HCT116 (cell line): ENCODE measurements at regions not wholly inside any gene's neighbourhood (a gene's known extent, or its start where the extent isn't known, plus 50 kb on each side); places are given as distances from the start of the nearest gene placed in this dataset.

Experiments used
- ATAC-seq: fragments of 200-7000 bp; cut with Tn5 transposase; 2 replicates; pipeline ENCODE4 v1.9.1; 2020; ENCODE audit warnings: mild to moderate bottlenecking, moderate library complexity
- BruUV-seq: library from RNA; stranded (reverse); fragments of 400-500 nt; replicated peaks from 2 replicates; lab custom pipeline; 2021; lab: Mats Ljungman, UMichigan
- CTCF ChIA-PET: fragments of 300-600 bp; sonication (Branson Sonifier 250); formaldehyde crosslinking; loops from one replicate; lab custom pipeline; 2021; ENCODE audit warnings: antibody characterized with exemption; lab: Charles Lee
- POLR2A ChIA-PET: fragments of 300-600, 350-600 bp; sonication (Branson Sonifier 250); formaldehyde crosslinking; loops from one replicate; lab custom pipeline; 2021; ENCODE audit warnings: antibody characterized with exemption; lab: Charles Lee
- RAD21 ChIA-PET, 2 experiments: fragments of 300-600 bp; sonication (Branson Sonifier 250); formaldehyde crosslinking; loops; one replicate each; lab custom pipeline; 2023; ENCODE audit warnings: low total read pairs in 2 of 2; ENCODE audit not compliant: uncharacterized antibody in 2 of 2, unreplicated experiment in 2 of 2, low non-redundant PET in 1 of 2; lab: Charles Lee
- DNase-seq: peaks from one replicate; pipeline ENCODE4 v3.0.0-alpha.2; 2010; ENCODE audit warnings: low read depth, low spot score
- H2AFZ ChIP-seq: fragments of 200-600 bp; shearing (Covaris generic), sonication (generic); 2 replicates; pipeline ENCODE4 v1.6.1; 2017; ENCODE audit warnings: low read depth, mixed run types, mixed read lengths, antibody characterized with exemption, low read length; ENCODE audit not compliant: poor library complexity, severe bottlenecking
- H3K27ac ChIP-seq: 2 replicates; pipeline ENCODE4 v1.5.1; 2012; ENCODE audit warnings: low read depth, low read length
- H3K27me3 ChIP-seq: fragments of 200-600 bp; sonication (generic); 2 replicates; pipeline ENCODE4 v1.6.1; 2016; ENCODE audit warnings: mixed run types, low read length, mixed read lengths; ENCODE audit not compliant: insufficient read depth
- H3K36me3 ChIP-seq, 2 experiments: fragments of 200-500 bp in 1 of 2; fragments of 200-600 bp in 1 of 2; sonication (Bioruptor generic) in 1 of 2; sonication (generic) in 1 of 2; 2 replicates each; pipeline versions ENCODE4 v1.5.1 to v1.6.1; 2014 to 2016; ENCODE audit warnings: low read length in 2 of 2, inconsistent platforms in 1 of 2, mixed read lengths in 1 of 2, mixed run types in 1 of 2; ENCODE audit not compliant: insufficient read depth in 2 of 2, control insufficient read depth in 1 of 2
- H3K4me1 ChIP-seq, 2 experiments: fragments of 200-600 bp in 1 of 2; sonication (generic) in 1 of 2; 2 replicates each; pipeline versions ENCODE4 v1.5.1 to v1.6.1; 2012 to 2017; ENCODE audit warnings: low read length in 2 of 2, inconsistent platforms in 1 of 2, mild to moderate bottlenecking in 1 of 2, mixed read lengths in 1 of 2, mixed run types in 1 of 2, moderate library complexity in 1 of 2; ENCODE audit not compliant: insufficient read depth in 2 of 2, control insufficient read depth in 1 of 2
- H3K4me2 ChIP-seq: fragments of 200-600 bp; sonication (generic); 2 replicates; pipeline ENCODE4 v1.6.1; 2017; ENCODE audit warnings: mixed run types, low read length, mixed read lengths
- H3K4me3 ChIP-seq, 2 experiments: fragments of 200-600 bp in 1 of 2; sonication (generic) in 1 of 2; replicated peaks in 1 of 2; 2 replicates each; pipeline ENCODE4 v1.5.1; 2011 to 2016; ENCODE audit warnings: low read length in 2 of 2, control low read depth in 1 of 2, low read depth in 1 of 2, mild to moderate bottlenecking in 1 of 2, mixed read lengths in 1 of 2, mixed run types in 1 of 2
- H3K79me2 ChIP-seq: fragments of 200-600 bp; sonication (generic); 2 replicates; pipeline ENCODE4 v1.6.1; 2017; ENCODE audit warnings: mild to moderate bottlenecking, mixed run types, low read length, moderate library complexity, mixed read lengths; ENCODE audit not compliant: insufficient read depth
- H3K9ac ChIP-seq: fragments of 200-600 bp; sonication (generic); 2 replicates; pipeline ENCODE4 v1.6.1; 2016; ENCODE audit warnings: low read length, mixed read lengths
- H3K9me2 ChIP-seq: fragments of 200-600 bp; sonication (generic), shearing (Covaris generic); 2 replicates; pipeline ENCODE4 v1.6.1; 2017; ENCODE audit warnings: mixed run types, mild to moderate bottlenecking, moderate library complexity; ENCODE audit not compliant: insufficient read depth
- H3K9me3 ChIP-seq, 2 experiments: fragments of 200-500 bp in 1 of 2; fragments of 200-600 bp in 1 of 2; sonication (Bioruptor generic) in 1 of 2; sonication (generic) in 1 of 2; 2 replicates each; pipeline ENCODE4 v1.6.1; 2014 to 2017; ENCODE audit warnings: low read length in 2 of 2, mixed read lengths in 2 of 2, inconsistent platforms in 1 of 2, low read depth in 1 of 2, mild to moderate bottlenecking in 1 of 2, mixed run types in 1 of 2, moderate library complexity in 1 of 2; ENCODE audit not compliant: control insufficient read depth in 1 of 2, insufficient read depth in 1 of 2
- H4K20me1 ChIP-seq: fragments of 200-600 bp; sonication (generic), shearing (Covaris generic); 2 replicates; pipeline ENCODE4 v1.6.1; 2017; ENCODE audit warnings: mixed run types, mild to moderate bottlenecking, moderate library complexity; ENCODE audit not compliant: insufficient read depth
- ATF3 ChIP-seq: IDR thresholded peaks from 2 replicates; pipeline ENCODE4 v1.6.1; 2012
- CTCF ChIP-seq, 3 experiments: fragments of 200-600 bp in 1 of 3; sonication (generic) in 1 of 3; IDR thresholded peaks in 2 of 3; conservative IDR thresholded peaks in 1 of 3; 2 replicates each; pipeline ENCODE4 v1.5.1; 2012 to 2017; ENCODE audit warnings: low read depth in 2 of 3, low read length in 2 of 3, antibody characterized with exemption in 1 of 3, borderline replicate concordance in 1 of 3, control low read depth in 1 of 3, mild to moderate bottlenecking in 1 of 3, mixed read lengths in 1 of 3, mixed run types in 1 of 3, moderate library complexity in 1 of 3; ENCODE audit not compliant: insufficient read depth in 1 of 3
- EZH2phosphoT487 ChIP-seq: fragments of 200-600 bp; IDR thresholded peaks from 2 replicates; pipeline ENCODE4 v1.6.1; 2018; ENCODE audit warnings: antibody characterized with exemption, borderline replicate concordance
- RAD21 ChIP-seq: IDR thresholded peaks from 2 replicates; pipeline ENCODE4 v1.6.1; 2012; ENCODE audit warnings: low read depth, mild to moderate bottlenecking
- REST ChIP-seq: IDR thresholded peaks from 2 replicates; pipeline ENCODE4 v1.6.1; 2012; ENCODE audit warnings: low read depth
- SIN3A ChIP-seq: IDR thresholded peaks from 2 replicates; pipeline ENCODE4 v1.6.1; 2012; ENCODE audit warnings: low read depth
- ZBTB33 ChIP-seq: IDR thresholded peaks from 2 replicates; pipeline ENCODE4 v1.6.1; 2011; ENCODE audit warnings: mild to moderate bottlenecking, low read length, moderate library complexity; ENCODE audit not compliant: insufficient replicate concordance; ENCODE audit errors: extremely low read depth
- intact Hi-C: fragments of 100-400 bp; cut with micrococcal nuclease; formaldehyde crosslinking; loops from 2 replicates; pipeline ENCODE4 v1.10.0; 2022

- Histone ChIP-seq H3K4me3 (no peak overlapping the region), H3K4me1 (no peaks in the 10 kb centered on the region), H3K9me2 (no peaks in the 10 kb centered on the region), H3K4me2 (no peak overlapping the region), H3K79me2 (no peaks in the 10 kb centered on the region), H3K36me3 (no peaks in the 10 kb centered on the region), H3K9ac (no peak overlapping the region), H4K20me1 (no peaks in the 10 kb centered on the region), H2AFZ (no peak overlapping the region), H3K27me3 (no peaks in the 10 kb centered on the region), H3K27ac (no peak overlapping the region), H3K9me3 (no peaks in the 10 kb centered on the region)
- POLR2A ChIA-PET = no interaction called here
- no TSS peak for BruUV-seq
- TF ChIP-seq REST = no peak
- TF ChIP-seq ZBTB33 = no peak
- no peak for TF ChIP-seq SIN3A
- no peak for TF ChIP-seq EZH2phosphoT487
- TF ChIP-seq CTCF (IDR thresholded peaks at IDR 0.05 in 2 of 3, conservative IDR thresholded peaks at IDR 0.05 in 1 of 3; ENCODE audit: borderline replicate concordance in 1 of 3, insufficient read depth in 1 of 3, low read depth in 2 of 3, low read length in 2 of 3) = no peak
- no peak for TF ChIP-seq RAD21
- no peak for TF ChIP-seq ATF3
- intact Hi-C loops = no loop called here
- RAD21 ChIA-PET = no interaction called here
- ATAC-seq = no peak
- CTCF ChIA-PET = no interaction called here
- DNase-seq = no peak
These were observed 138.0 kb downstream of the CAAP1 start for GRCh38 chr9:26754509-26755164.
